Kidney capillary endothelial cell (primary cell): ENCODE measurements at regions not wholly inside any gene's neighbourhood (a gene's known extent, or its start where the extent isn't known, plus 50 kb on each side); places are given as distances from the start of the nearest gene placed in this dataset.

Experiments used
- DNase-seq: peaks from one replicate; pipeline ENCODE4 v3.0.0-alpha.2; 2018; ENCODE audit warnings: low spot score

DNA sequence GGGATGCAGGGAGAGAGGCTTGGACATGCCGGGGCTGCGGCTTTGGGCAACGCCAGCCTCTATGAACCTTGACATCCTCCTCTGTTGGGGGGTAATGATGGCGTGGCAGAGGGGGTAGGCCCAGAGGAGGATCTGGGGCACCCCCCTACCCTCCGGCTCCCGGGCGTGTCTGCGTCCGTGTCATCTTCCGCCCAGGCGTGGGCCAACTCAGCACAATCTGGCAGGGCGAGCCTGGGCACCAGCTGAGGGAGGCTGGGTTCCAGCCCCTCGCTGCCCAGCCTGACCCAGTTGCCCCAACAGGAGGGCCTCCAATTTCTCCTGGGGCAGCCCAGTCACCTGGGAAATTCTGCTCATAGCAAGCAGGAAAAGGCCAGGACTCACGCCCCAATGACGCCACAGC, 62.9 kb upstream of the IL17B start:
- DNase-seq = no peak

DNA sequence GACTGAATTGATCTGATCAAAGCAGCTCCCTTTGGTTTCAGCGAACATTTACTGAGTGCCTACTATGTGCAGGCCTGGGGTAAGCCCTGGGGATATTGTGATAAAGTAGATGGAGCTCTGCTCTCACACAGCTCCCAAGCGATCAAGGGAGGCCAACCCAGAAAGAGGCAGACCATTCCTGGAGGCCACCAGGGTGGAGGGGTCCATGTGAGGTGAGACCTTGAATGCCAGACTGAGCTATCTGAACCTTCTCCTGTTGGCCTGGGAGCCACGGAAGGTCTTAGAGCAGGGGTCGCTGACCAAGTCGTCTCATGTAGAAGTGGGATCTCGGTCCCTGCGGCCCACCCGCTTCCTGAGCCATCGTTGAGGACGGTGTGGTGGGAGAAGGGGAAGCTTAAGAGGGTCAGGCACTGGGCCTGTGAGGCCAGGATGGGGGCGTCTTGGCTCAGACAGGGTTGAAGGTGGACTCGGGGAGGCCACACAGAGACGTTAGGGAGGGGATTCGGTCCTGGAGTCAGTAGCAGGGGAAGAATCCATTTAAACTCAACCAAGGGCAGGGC, 62.2 kb upstream of the IL17B start:
- DNase-seq = no peak

DNA sequence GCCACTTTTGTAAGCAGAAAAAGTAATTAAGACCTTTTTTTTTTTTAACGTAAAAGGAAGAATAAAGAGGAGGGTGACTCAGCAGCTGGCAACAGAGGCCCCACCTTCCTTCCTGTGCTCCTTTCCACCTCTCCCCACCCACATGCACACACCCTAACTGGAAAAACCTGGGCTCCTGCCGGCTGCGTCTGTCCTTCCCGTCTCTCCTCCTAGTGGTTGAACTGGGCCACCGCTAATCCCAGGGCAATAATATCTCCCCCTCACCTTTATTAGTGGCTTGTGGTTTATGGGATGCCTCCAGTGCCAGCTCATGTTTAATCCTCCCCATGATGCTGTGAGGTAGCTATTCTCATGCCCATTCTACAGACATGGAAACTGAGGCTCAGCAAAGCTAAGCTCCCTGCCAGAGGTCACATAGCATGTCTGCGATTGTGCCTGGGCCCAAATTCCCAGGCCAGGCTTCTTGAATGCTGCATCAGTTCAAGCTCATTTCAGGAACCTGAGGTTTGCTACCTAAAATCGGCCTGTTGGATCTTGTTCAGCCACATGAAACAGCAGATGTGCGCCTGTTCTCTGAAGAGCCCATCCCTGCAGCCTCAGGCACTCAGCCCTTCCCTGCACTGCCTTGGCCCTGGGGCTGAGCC, 60.9 kb upstream of the IL17B start:
- DNase-seq = no peak

DNA sequence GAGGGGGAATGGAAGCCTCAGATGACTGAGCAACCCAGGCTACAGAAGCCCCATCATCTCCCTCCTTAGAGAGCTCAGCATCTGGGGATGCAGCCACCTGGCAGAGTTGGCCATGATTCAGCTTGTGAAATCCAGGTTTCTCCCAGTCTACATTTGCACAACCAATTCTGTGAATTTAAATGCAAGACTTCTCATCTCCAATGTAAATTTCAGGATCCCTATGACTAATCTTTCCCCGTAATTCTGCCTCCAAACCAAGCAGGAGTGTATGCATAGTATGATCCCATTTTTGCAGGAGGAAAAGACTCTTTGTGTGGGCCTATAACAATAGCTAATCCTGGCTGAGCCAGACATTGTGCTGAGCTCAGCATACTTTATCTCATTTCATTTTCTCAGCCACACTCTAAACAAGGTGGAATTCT, 59.6 kb upstream of the IL17B start:
- DNase-seq = no peak

- DNase-seq = no peak
Measured at GRCh38 chr5:149438281-149438680, 59.2 kb upstream of the IL17B start.

DNA sequence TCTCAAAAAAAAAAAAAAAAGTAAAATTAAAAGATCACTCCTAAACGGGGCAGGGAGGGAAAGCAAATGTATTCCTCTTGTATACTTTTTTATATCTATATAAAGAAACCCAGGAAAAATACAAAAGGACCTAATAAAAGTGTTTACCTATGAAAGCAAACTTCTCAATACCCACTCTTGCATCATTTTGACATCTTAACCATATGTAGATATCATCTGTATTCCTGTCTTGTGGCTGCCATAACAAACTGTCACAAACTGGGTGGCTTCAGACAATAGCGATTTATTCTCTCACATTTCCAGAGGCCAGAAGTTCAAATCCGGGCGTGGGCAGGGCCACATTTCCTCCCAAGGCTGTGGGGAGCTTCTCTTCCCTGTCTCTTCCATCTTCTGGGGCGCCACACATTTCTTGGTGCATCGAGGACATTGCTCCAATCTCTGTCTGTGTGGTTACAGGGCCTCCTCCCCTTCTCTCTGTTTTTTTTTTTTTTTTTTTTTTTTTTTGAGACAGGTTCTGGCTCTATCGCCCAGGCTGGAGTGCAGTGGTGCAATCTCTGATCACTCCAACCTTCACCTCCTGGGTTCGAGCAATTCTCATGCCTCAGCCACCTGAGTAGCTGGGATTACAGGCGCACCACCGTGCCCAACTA, 58.4 kb upstream of the IL17B start:
- no peak for DNase-seq

- no peak for DNase-seq
Measured at GRCh38 chr5:149435660-149436059, 56.6 kb upstream of the IL17B start.

DNA sequence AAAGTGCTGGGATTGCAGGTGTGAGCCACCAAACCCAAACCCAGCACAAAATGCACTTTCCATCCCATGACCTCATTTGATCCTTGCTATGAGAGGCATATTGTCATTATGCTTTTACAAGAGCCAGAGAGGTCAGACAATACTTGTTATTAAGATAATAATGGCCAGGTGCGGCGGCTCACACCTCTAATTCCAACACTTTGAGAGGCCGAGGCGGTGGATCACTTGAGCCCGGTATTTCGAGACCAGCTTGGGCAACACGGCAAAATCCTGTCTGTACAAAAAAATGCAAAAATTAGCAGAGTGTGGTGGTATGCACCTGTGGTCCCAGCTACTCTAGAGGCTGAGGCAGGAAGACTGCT, 55.9 kb upstream of the IL17B start:
- no peak for DNase-seq

DNA sequence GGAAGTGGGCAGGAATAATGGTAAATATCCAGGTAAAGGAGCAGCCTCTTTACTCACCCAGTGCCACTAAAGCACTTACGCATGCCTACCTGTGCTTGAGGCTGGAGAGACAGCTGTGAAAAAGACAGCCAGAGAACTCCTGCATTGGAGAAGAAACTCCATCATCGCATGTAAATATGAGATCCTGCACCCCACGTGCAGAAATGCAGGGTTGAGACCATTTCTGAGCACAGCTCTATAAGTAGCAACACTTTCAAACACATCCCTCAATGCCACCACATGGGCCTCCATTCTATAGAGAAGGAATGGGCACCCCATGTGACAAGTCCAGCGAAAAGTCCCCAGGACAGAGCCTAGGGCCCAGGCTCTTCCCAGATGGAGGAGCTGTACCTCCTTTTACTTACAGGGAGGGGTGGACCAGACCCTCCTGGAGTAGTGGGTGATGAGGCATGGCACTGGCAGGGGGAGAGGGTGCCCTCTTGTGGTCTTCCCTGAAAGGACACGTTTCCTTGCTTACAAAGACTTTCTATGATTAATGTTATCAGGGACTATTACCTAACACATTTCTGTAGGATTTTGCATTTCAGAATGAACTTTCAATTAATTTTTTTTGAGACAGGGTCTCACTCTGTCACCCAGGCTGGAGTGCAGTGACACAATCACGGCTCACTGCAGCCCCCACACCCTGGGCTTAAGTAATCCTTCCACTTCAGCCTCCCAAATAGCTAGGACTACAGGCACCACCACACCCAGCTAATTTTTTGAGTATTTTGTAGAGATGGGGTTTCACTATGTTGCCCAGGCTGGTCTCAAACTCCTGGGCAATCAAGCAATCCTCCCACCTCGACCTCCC, 55.3 kb upstream of the IL17B start:
- DNase-seq = peak; percentile 67

- DNase-seq = no peak
Measured at GRCh38 chr5:149433524-149434131, 54.5 kb upstream of the IL17B start.

DNA sequence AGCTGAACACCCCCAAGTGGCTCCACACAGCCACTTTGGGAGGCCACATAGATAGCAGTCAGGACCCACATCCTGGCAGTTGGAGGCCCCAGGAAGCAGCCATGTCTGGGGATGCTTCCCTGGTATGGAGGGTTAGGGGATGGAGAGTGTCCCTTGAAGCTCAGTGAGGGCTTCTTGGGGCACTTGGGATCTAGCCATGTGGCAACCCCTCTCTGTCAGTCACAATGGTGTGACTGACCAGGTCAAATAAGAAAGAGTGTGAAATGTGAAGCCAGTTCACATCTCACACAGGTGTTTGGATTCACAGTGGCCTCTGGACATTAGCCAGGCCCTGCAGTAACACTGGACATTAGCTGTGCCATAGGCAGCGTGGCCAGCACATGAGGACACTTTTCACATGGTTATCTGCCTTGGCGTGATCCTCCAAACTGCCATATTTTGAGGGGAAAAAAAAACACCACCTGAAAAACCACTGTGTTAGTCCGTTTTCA, 53.9 kb upstream of the IL17B start:
- no peak for DNase-seq

DNA sequence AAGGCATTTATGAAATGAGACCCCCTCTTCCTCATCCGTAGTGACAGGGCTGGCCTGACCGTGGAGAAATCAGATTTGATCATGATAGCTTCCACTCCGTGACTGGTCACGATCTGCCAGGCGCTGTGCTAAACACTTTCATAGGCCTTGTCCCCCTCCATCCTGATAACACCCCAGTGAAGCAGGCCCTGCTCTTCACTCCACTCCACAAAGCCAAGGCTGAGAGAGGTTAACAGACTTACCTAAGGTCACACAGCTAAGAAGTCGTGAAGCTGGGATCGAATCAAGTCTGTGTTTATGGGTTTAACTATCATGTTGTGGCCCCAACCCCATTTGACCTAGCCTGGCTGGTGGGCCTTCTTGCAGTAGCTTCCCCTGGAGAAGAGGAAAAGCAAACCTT, 53.3 kb upstream of the IL17B start:
- no peak for DNase-seq

- peak; percentile 81 for DNase-seq
Measured at GRCh38 chr5:149429839-149430721, 51.0 kb upstream of the IL17B start.
